Raji (cell line): ENCODE measurements at regions not wholly inside any gene's neighbourhood (a gene's known extent, or its start where the extent isn't known, plus 50 kb on each side); places are given as distances from the start of the nearest gene placed in this dataset.

ENCODE experiments used
- POLR2A ChIP-seq: IDR thresholded peaks from 2 replicates; pipeline ENCODE4 v1.6.1; 2011; ENCODE audit warnings: low read depth, low read length, control low read depth; ENCODE audit not compliant: insufficient read depth

DNA sequence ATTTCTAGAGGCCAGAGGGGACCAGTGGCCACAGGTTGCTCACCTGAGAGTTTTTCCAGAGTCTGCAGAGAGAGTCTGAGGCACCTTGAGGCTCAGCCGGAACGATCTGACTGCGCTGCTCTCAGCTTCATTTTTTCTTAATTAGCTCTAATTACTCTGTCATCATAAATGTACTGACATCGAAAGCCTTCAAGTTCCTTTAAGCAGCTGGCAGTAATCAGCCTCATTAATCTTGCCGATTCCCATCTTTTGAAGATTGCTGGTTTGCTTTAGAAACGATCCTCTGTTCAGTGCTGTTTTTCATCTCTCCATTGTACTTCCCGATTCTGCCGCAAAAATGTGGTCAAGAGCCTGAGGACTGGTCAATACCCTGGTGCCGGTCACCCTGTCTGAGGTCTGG lies 454.7 kb downstream of the TYW1 start:
- TF ChIP-seq POLR2A, result no peak

DNA sequence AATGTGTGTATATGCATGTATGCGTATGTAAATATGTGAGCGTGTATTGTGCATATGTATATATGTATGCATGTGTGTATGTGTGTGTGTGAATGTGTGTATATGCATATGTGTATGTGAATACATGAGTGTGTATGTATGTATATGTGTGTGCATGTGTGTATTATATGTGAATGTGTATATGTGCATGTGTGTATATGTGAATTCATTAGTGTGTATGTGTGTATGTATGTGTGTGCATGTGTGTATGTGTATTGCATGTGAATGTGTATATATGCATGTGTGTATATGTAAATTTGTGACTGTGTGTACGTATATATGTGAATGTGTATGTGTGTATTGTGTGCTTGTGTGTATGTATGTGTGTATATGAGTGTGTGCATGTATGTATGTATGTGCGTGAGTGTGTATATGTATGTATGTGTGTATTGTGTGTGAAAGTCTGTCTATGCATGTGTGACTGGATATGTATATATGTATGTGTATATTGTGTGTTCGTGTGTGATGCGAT lies 455.9 kb downstream of the TYW1 start:
- TF ChIP-seq POLR2A, result no peak

DNA sequence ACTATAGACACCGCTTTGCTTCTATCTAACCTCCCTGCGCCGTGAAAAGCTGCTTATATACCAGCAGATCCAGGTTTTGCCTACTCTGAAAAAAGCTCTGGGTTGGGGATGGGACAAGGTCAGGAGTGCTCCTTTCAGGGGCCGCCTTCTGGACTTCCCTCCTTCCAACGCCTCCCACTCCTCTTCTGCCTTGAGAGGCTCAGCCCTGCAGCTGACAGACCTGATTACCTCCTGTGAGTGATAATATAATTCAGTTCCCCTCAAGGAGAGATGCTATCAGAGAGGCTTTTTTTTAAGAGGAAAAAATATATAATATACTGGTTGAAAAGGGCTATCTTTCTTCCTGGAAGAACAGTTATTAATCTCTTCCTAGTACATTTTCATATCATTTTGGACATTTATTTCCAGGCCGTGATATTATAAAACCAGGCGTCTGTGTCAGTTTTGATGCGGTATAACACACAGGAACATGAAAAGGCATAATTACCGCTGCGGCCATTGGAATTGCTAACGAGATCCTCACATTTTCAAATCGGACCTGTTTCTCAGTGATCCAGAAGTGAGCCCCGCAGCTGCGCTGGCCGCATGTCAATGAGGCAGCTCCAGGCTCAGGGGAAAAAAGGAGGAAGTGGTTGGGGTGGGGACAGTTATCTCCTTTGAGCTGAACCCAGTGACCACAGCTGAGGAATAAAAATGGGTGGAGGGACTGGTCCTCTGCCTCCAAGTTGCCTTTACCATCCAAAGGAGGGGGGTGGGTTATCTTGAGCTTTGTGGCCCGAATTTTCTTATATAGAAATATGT lies 457.1 kb downstream of the TYW1 start:
- TF ChIP-seq POLR2A, result no peak

DNA sequence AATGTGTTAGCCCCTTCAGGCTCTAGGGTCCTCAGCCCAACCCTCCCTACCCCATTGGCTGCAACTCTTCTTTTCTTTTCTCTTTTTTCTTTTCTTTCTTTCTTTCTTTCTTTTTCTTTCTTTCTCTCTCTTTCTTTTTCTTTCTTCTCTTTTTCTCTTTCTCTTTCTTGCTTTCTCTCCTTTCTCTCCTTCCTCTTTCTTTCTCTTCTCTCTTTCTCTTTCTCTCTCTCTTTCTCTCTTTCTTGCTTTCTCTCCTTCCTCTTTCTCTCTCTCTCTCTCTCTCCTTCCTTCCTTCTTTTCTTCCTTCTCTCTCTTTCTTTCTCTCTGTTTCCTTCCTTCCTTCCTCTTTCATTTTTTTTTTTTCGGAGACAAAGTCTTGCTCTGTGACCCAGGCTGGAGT lies 458.9 kb downstream of the TYW1 start:
- no peak for TF ChIP-seq POLR2A

DNA sequence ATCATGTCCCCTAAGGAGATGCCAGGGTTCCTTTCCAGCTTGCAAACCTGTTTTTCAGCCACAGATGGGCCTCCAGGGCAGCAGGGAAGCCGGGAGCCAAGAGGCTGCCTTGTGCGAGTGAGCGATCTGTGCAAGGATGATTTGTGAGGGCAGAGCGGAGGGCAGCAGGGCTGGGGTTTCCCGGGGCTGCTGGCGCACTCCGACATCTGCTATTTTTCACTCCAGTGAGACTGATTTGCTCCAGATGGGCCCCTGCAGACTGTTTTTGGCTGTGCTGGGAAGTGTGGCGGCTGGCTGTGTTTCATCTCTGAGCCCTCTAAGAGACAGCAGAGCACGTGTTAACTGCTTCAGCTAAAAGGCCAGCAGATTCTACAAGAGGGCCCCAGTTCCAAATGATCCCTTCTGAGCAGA lies 466.2 kb downstream of the TYW1 start:
- TF ChIP-seq POLR2A, result no peak

DNA sequence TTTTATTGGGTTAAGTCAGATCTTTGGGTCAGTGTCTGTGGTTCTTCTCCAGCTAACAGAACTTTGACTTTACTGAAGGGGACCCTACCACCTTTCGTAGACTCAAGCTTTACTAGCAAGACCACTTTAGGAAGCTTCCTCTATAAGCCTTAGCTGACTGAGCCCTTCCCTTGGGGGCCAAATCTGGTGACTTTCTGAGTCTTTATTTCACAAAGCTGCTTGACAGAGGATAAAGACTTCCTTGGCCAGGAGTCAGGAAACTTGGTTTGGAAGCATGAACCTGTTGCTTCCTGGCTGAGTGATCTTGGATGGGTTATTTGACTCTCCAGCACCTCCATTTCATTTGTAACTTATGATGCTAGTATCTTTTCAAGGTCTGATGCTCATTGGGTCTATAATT lies 466.7 kb downstream of the TYW1 start:
- TF ChIP-seq POLR2A, result no peak

DNA sequence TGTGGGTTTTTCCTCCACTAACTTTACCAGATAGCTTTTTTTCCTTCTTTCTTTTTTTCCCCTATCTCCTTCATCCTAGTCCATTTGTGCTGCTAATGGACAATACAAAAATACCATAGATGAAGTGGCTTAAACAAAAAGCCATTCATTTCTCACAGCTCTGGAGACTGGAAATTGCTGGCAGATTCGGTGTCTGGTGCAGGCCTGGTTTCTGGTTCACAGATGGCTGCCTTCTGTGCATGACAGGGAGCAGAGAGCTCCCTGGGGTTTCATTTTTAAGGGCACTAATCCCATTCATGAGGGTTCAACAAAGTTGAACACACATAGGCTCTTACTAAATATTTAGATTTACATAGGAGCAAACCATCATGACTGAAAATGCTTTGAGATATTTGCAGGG lies 467.4 kb downstream of the TYW1 start:
- no peak for TF ChIP-seq POLR2A

DNA sequence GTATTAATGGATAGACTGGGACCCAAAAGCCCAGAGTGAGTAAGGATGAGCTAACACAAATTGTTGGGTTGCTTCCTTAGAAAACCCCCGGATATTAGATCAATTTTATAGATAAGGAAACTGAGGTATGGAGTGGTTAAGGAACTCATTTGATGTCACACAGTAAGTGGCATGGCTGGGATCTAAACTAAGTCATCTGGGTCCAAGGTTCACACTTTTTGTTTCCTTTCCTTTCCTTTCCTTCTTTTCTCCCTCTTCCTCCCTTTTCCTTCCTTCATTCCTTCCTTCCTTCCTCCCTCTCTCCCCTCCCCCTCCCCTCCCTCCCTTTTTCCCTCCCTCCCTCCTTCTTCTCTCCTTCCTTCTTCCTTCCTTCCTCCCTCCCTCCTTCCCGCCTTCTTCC lies 469.5 kb downstream of the TYW1 start:
- TF ChIP-seq POLR2A, result no peak

DNA sequence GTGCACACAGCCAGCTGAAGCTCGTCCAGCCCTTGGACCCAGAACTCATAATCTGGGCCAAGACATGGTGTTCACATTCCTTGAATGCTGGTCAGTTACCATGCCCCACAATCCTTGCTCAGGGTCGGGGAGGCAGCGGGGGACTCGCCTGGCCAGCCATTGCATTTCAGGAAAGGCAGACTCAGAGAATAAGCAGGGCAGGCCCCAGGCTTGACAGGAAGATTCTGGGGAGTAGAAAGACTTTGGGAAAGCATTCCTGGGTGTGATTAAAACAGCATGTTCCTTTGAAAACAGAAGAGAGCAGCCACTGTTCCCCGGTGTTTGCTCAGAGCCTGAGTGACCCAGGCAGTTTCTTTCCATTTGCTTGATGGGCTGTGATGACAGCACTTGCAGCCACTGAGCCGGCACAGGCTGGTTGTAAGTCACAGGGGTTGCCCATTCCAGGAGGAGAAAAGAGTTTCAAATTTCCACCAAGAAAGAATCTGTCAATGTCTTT lies 473.7 kb downstream of the TYW1 start:
- TF ChIP-seq POLR2A, result no peak

DNA sequence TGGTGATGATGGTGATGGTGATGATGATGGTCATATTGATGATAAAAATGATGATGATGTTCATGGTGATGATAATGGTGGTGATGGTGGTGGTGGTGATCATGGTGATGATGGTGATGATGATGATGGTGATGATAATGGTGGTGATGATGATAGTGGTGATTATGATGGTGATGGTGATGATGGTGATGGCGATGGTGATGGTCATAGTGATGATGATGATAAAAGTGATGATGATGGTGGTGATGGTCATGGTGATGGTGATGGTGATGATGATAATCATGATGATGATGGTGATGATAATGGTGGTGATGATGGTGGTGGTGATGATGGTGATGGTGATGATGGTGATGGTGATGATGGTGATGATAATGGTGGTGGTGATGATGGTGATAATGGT lies 478.7 kb downstream of the TYW1 start:
- TF ChIP-seq POLR2A, result no peak

DNA sequence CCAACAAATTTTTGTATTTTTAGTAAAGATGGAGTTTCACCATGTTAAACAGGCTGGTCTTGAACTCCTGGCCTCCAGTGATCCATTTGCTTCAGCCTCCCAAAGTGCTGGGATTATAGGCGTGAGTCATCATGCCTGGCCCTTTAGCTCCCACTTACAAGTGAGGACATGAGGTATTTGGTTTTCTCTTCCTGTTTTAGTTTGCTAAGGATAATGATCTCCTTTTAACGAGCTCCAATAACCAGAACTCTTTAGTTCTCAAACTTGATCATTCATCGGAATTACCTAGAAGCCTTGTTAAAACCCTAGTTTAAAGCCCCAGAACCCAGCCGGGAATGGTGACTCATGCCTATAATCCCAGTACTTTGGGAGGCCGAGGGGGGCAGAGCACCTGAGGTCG lies 481.4 kb downstream of the TYW1 start:
- TF ChIP-seq POLR2A, result no peak

DNA sequence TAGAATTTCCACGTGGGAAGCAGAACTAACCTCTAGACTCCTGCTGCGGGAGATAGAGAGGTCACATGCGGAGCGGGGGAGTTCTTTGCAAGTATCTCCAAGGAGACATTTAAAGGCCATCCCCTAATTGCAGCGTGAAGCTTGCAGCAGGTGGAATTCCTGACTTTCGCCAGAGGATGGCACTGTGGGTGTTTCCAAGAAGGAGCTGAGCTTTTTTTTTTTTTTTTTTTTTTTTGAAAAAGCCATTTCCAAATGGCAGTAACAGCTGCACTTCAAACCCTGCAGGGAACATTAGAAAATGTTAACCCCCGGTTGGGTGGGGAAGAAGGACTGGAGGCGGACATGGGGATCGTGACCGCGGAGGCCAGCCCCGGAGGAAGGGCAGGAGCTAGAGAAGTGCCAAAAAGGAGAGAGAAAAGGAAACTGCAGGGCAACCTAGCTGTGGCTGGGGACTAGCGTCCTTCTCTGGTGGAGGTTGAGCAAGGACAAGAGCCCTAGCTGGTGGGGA lies 487.7 kb downstream of the TYW1 start:
- TF ChIP-seq POLR2A, result no peak

DNA sequence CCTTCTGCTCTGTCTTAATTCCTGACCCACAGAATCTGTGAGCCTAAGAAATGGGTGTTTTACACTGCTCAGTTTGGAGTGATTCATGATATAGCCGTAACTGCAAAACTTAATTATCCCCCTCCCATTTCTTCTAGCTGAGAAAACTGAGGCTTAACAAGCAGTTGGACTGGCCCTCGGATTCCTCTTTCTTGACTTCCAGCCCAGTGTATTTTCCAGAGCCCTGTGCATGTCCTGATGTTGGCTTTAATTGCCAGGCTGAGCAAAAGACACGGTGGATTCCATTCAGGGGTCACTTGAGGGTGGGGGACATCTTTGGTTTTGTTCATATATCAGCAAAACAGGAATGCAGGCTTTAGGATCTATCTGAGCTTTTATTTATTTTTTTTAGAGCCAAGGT lies 489.8 kb downstream of the TYW1 start:
- TF ChIP-seq POLR2A, result no peak

DNA sequence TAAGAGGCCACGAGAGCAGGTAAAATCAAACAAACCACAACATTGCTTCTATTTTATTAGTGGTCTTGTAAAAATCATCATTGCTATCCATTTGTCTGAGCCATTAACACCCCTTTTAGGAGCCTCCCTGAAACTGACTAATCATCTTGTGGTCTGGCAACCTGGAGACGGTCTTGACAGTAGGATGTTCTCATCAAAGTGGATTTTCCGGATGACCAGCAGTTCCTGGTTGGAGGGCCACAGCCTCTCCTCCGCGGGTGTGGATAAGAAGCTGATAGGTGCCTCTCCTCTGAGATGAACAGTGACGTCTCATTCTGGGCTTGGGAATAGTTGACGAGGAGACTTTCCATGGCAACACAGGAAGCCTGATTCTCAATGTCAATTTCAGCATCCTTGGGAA lies 490.7 kb downstream of the TYW1 start:
- TF ChIP-seq POLR2A, result no peak

DNA sequence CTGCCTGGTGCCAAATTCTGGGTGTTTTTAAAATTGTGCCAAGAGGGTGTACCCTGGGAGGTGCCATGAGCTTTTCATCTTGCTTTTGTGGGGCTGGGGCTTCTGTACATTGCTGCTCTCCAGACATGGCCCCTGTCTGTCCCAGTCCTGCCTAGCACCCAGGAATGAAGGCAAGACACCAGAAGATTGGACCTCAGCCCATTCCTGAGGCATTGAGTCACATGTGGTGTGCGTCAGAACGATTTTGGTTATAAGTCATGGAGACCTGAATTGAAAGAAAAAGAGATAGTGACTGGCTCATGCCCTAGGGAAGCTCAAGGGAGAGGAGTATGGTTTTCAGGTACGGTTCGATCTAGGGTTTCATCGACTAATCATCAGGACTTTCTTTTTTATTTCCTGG lies 493.2 kb downstream of the TYW1 start:
- TF ChIP-seq POLR2A, result no peak

DNA sequence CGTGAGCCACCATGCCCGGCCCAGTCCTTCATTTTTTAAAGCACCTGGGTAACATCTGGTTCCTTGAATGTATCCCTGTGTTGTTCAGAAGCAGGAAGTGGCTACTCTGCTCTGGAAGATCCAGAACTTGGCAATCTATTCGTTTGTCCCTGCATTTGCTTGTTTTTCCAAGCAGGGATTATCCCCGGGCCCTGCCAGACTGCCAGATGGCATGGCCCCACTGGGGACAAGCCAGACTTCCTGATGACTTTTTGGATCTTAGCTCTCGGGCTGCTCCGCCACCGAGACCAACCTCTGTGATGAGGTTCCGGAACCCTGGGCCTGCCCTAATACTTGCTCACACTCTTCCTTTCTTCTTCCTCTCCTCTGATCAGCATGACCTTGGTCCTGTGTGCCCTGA lies 496.7 kb downstream of the TYW1 start:
- TF ChIP-seq POLR2A, result no peak

DNA sequence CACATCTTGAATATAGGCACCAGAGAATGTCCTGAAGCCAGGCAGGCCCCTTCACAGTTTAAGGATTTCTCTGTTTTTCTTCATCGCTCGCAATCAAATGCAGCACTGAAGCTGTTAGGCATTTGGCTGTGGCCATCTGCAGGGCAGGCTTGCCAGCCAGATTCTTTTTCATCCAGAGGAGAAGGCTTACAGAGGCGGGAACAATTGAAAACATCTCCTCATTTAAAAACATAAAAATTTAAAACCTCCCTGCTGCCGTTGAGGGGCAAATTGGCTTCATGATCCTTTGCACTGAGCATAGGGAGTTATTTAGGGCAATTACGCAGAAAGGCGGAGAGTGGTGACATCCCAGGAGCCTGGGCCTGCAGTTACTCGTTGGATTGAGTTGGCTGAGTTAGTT lies 500.0 kb downstream of the TYW1 start:
- TF ChIP-seq POLR2A, result no peak
